PC-3 (cell line): ENCODE measurements at regions not wholly inside any gene's neighbourhood (a gene's known extent, or its start where the extent isn't known, plus 50 kb on each side); places are given as distances from the start of the nearest gene placed in this dataset.

ENCODE experiments used
- ATAC-seq: fragments of 200-7000 bp; cut with Tn5 transposase; 2 replicates; pipeline ENCODE4 v1.9.1; 2020; ENCODE audit warnings: mild to moderate bottlenecking, moderate library complexity
- BruUV-seq: library from RNA; stranded (reverse); fragments of 400-500 nt; replicated peaks from 2 replicates; lab custom pipeline; 2021; lab: Mats Ljungman, UMichigan
- CTCF ChIA-PET: fragments of 300-600 bp; sonication (Branson Sonifier 250); formaldehyde crosslinking; loops from one replicate; lab custom pipeline; 2022; ENCODE audit warnings: antibody characterized with exemption; lab: Charles Lee
- POLR2A ChIA-PET: fragments of 300-600 bp; sonication (Branson Sonifier 250); formaldehyde crosslinking; loops from one replicate; lab custom pipeline; 2022; ENCODE audit warnings: antibody characterized with exemption; ENCODE audit not compliant: unreplicated experiment; lab: Charles Lee
- DNase-seq: peaks from one replicate; pipeline ENCODE4 v3.0.0-alpha.2; 2015
- H2AFZ ChIP-seq: fragments of 300-600 bp; sonication (generic); 2 replicates; pipeline ENCODE4 v1.6.0; 2016; ENCODE audit warnings: antibody characterized with exemption, low read length
- H3F3A ChIP-seq: fragments of 300-600 bp; sonication (generic); one replicate; pipeline ENCODE4 v1.6.0; 2017; ENCODE audit warnings: antibody characterized with exemption, low read length, control low read depth, mild to moderate bottlenecking; ENCODE audit not compliant: unreplicated experiment
- H3K27ac ChIP-seq: fragments of 300-600 bp; sonication (generic); 2 replicates; pipeline ENCODE4 v1.5.1; 2016; ENCODE audit warnings: mild to moderate bottlenecking, low read length
- H3K27me3 ChIP-seq: fragments of 300-600 bp; sonication (generic); 2 replicates; pipeline ENCODE4 v1.6.1; 2016; ENCODE audit warnings: low read length, mixed read lengths
- H3K36me3 ChIP-seq: fragments of 300-600 bp; sonication (generic); 2 replicates; pipeline ENCODE4 v1.6.1; 2016; ENCODE audit warnings: low read depth, mixed run types, low read length, mixed read lengths
- H3K4me1 ChIP-seq: fragments of 300-600 bp; sonication (generic); 2 replicates; pipeline ENCODE4 v1.5.1; 2016; ENCODE audit warnings: low read length; ENCODE audit not compliant: insufficient read depth
- H3K4me2 ChIP-seq: fragments of 300-600 bp; sonication (generic); 2 replicates; pipeline ENCODE4 v1.6.0; 2016; ENCODE audit warnings: low read length
- H3K4me3 ChIP-seq: fragments of 300-600 bp; sonication (generic); 2 replicates; pipeline ENCODE4 v1.5.1; 2016; ENCODE audit warnings: mild to moderate bottlenecking, low read length, mixed read lengths
- H3K79me2 ChIP-seq: fragments of 300-600 bp; sonication (generic); 2 replicates; pipeline ENCODE4 v1.6.1; 2017; ENCODE audit warnings: low read length, mixed read lengths
- H3K9ac ChIP-seq: fragments of 300-600 bp; sonication (generic); 2 replicates; pipeline ENCODE4 v1.6.0; 2016; ENCODE audit warnings: mild to moderate bottlenecking, low read length
- H3K9me2 ChIP-seq: fragments of 300-600 bp; sonication (generic); replicated peaks from 2 replicates; pipeline ENCODE4 v1.6.1; 2016; ENCODE audit warnings: mixed run types, low read length, mixed read lengths
- H3K9me3 ChIP-seq: fragments of 300-600 bp; sonication (generic); 2 replicates; pipeline ENCODE4 v1.6.1; 2016; ENCODE audit warnings: low read length, mixed read lengths
- H4K20me1 ChIP-seq: fragments of 300-600 bp; sonication (generic); 2 replicates; pipeline ENCODE4 v1.6.1; 2016; ENCODE audit warnings: low read length, mixed read lengths
- CTCF ChIP-seq: fragments of 300-600 bp; sonication (generic); conservative IDR thresholded peaks from 2 replicates; pipeline ENCODE4 v1.5.1; 2017; ENCODE audit warnings: antibody characterized with exemption, low read depth, mild to moderate bottlenecking, low read length
- EZH2 ChIP-seq: fragments of 300-600 bp; sonication (generic); IDR thresholded peaks from one replicate; pipeline ENCODE4 v1.6.1; 2017; ENCODE audit warnings: antibody characterized with exemption, mild to moderate bottlenecking, low read length; ENCODE audit not compliant: unreplicated experiment
- EZH2phosphoT487 ChIP-seq: fragments of 300-600 bp; sonication (generic); IDR thresholded peaks from 2 replicates; pipeline ENCODE4 v1.6.1; 2018; ENCODE audit warnings: mild to moderate bottlenecking, antibody characterized with exemption, low read length, borderline replicate concordance
- intact Hi-C: fragments of 100-400 bp; cut with micrococcal nuclease; formaldehyde crosslinking; loops from 2 replicates; pipeline ENCODE4 v1.9.0; 2023

- Histone ChIP-seq H3K4me1 (0 out of 2 replicates have a peak, but pooled peaks cover 3% of the 10 kb centered on the region), H3K27me3 (no peaks in the 10 kb centered on the region), H3K9me2 (peaks cover 4% of the 10 kb centered on the region; the same call in 1 of the 2 replicates), H3K9me3 (no peaks in the 10 kb centered on the region), H3K4me2 (no peak overlapping the region), H3K36me3 (no peaks in the 10 kb centered on the region), H3F3A (no peaks in the 10 kb centered on the region), H3K4me3 (no peak overlapping the region), H4K20me1 (no peaks in the 10 kb centered on the region), H3K9ac (no peak overlapping the region), H3K27ac (no peak overlapping the region), H2AFZ (no peak overlapping the region; the same call in 1 of the 2 replicates), H3K79me2 (no peaks in the 10 kb centered on the region)
- DNase-seq (peak; percentile 60), ATAC-seq (peak; percentile 60)
- BruUV-seq = no TSS peak
- TF ChIP-seq EZH2 (no peak), CTCF (no peak), EZH2phosphoT487 (no peak)
- intact Hi-C loops = no loop called here
- POLR2A ChIA-PET = interaction anchor here (0.6 kb wide), 1 partner anchor 119 kb away, joined by 4 read pairs; no protein-coding TSS in a partner anchor
- CTCF ChIA-PET = no interaction called here
Observed at GRCh38 chr10:36367362-36367761, 725.3 kb upstream of the FZD8 start.

- Histone ChIP-seq H3K9me2 (peaks cover 4% of the 10 kb centered on the region; the same call in 1 of the 2 replicates), H3K4me2 (no peak overlapping the region), H3K9me3 (no peaks in the 10 kb centered on the region), H3K79me2 (no peaks in the 10 kb centered on the region), H3K9ac (no peak overlapping the region), H3K36me3 (no peaks in the 10 kb centered on the region), H3K27ac (no peak overlapping the region), H2AFZ (no peak overlapping the region), H3F3A (no peaks in the 10 kb centered on the region), H3K27me3 (no peaks in the 10 kb centered on the region), H3K4me1 (0 out of 2 replicates have a peak, but pooled peaks cover 3% of the 10 kb centered on the region), H3K4me3 (no peak overlapping the region), H4K20me1 (no peaks in the 10 kb centered on the region)
- POLR2A ChIA-PET = no interaction called here
- CTCF ChIA-PET = no interaction called here
- TF ChIP-seq EZH2 (no peak), CTCF (no peak), EZH2phosphoT487 (no peak)
- no TSS peak for BruUV-seq
- no peak for DNase-seq
- ATAC-seq = no peak
- intact Hi-C loops = no loop called here
Observed at GRCh38 chr10:36366843-36367242, 724.7 kb upstream of the FZD8 start.

GRCh38 chr10:36366065-36366464, 724.0 kb upstream of the FZD8 start:
- ATAC-seq = no peak
- H2AFZ ChIP-seq = no peak overlapping the region

More at GRCh38 chr10:36366065-36366464, 724.0 kb upstream of the FZD8 start:
- H3K4me3 ChIP-seq = no peak overlapping the region
- H4K20me1 ChIP-seq = no peaks in the 10 kb centered on the region
- TF ChIP-seq EZH2 = no peak
- no peak for TF ChIP-seq EZH2phosphoT487
- TF ChIP-seq CTCF = no peak
- no peak for DNase-seq
- intact Hi-C loops = no loop called here
- no peaks in the 10 kb centered on the region for H3K9me3 ChIP-seq
- no peaks in the 10 kb centered on the region for H3K36me3 ChIP-seq
- no peak overlapping the region for H3K9ac ChIP-seq
- H3K4me1 ChIP-seq = 0 out of 2 replicates have a peak, but pooled peaks cover 3% of the 10 kb centered on the region
- no TSS peak for BruUV-seq
- H3K27me3 ChIP-seq = no peaks in the 10 kb centered on the region
- H3K4me2 ChIP-seq = no peak overlapping the region
- H3K9me2 ChIP-seq = peaks cover 4% of the 10 kb centered on the region; the same call in 1 of the 2 replicates
- H3F3A ChIP-seq = no peaks in the 10 kb centered on the region
- POLR2A ChIA-PET = no interaction called here
- H3K79me2 ChIP-seq = no peaks in the 10 kb centered on the region
- CTCF ChIA-PET = no interaction called here
- H3K27ac ChIP-seq = no peak overlapping the region
